Uterus (tissue), 2 donors: ENCODE measurements at regions not wholly inside any gene's neighbourhood (a gene's known extent, or its start where the extent isn't known, plus 50 kb on each side); places are given as distances from the start of the nearest gene placed in this dataset.

Experiments used
- POLR2A ChIP-seq, 2 donors: fragments of 450-650 bp; IDR thresholded peaks; one replicate each; pipeline ENCODE4 v1.6.1; 2016; ENCODE audit warnings: antibody characterized with exemption in 2 of 2, mild to moderate bottlenecking in 1 of 2, moderate library complexity in 1 of 2
- TF ChIP-seq, protein P1 (sequence below), 4 experiments: fragments of 200-600 bp in 2 of 4; fragments of 450-650 bp in 2 of 4; sonication (generic) in 2 of 4; IDR thresholded peaks; one replicate each; pipeline ENCODE4 v1.5.1; 2016 to 2019; ENCODE audit warnings: antibody characterized with exemption in 4 of 4, mild to moderate bottlenecking in 2 of 4, moderate library complexity in 1 of 4

- no peak for TF ChIP-seq POLR2A (IDR thresholded peaks at IDR 0.05)
- TF ChIP-seq, protein P1, sequence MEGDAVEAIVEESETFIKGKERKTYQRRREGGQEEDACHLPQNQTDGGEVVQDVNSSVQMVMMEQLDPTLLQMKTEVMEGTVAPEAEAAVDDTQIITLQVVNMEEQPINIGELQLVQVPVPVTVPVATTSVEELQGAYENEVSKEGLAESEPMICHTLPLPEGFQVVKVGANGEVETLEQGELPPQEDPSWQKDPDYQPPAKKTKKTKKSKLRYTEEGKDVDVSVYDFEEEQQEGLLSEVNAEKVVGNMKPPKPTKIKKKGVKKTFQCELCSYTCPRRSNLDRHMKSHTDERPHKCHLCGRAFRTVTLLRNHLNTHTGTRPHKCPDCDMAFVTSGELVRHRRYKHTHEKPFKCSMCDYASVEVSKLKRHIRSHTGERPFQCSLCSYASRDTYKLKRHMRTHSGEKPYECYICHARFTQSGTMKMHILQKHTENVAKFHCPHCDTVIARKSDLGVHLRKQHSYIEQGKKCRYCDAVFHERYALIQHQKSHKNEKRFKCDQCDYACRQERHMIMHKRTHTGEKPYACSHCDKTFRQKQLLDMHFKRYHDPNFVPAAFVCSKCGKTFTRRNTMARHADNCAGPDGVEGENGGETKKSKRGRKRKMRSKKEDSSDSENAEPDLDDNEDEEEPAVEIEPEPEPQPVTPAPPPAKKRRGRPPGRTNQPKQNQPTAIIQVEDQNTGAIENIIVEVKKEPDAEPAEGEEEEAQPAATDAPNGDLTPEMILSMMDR (IDR thresholded peaks at IDR 0.05), result no peak
Observed at GRCh38 chr4:13821522-13821921, 194.0 kb upstream of the BOD1L1 start.
